ENCODE measurements at regions not wholly inside any gene's neighbourhood (a gene's known extent, or its start where the extent isn't known, plus 50 kb on each side); places are given as distances from the start of the nearest gene placed in this dataset.

DNA sequence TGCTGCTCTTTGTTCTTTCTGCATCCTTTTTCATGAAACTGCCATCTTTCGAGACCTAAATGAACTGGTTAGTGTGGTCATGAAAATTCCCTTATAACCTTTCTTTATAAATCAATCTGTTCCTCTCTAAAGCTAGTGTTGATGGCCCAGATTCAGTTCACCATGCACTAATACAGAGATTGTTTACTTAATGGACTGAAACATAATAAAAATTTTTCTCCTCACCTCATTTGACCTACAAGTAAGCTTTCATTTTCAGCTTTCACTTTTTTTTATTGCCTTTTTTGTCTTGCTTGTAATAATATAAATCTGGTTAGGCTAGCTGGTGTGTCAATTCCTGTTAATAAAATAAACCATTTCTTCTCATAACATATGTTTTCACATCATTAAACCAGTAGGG is 183.8 kb downstream of the CCDC59 start:
- DNase-seq (ENCODE audit: low read depth, low spot score), result no peak

DNA sequence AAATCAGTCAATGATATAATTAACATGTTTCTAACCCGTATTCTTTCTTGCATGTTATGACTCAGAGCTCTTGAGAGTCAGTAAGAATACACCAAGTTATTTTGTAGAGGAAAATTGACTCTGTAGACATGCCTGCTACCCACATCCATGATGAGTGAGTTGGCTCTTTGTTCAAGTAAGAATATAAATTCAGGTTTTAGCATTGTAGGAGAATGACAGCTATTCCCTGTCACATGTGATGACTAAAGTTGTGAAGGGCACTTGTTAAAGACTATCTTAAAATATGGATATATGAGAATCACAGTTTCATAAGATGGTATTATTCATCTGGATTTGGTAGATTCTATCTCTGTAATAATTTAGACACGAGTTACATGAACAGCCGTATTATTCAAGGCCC is 209.1 kb downstream of the CCDC59 start:
- DNase-seq (ENCODE audit: low read depth, low spot score), result no peak

DNA sequence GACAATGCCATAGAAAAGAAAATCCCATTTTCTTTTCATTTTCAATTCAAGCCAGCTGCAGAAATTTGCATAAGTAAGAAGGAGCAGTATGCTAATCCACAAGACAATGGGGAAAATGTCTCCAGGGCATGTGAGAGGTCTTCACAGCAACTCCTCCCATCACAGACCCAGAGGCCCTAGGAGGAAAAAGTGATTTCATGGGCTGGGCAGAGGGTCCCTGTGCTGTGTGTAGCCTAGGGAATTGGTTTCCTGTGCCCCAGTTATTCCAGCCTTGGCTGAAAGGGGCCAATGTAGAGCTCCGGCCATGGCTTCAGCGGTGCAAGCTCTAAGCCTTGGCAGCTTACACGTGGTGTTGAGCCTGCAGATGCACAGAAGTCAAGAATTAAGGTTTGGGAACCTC is 211.4 kb downstream of the CCDC59 start:
- no peak for DNase-seq (ENCODE audit: low read depth, low spot score)

DNA sequence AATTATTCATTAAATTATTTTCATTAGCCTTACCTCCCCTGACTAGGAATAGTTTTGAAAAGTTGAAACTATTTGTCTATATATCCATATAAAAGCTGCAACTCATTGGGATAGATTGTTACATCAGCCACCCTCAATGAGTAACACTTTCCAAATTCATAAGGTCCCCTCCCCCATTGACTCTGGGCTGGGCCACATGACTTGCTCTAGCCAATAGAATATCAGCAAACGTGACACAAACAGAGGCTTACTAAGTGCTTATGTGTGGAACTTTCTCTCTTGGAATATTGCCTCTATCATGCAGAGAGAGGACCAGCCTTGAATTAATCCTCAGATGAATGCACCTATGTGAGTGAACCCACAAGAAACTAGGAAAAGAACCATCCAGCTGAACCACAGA is 213.7 kb downstream of the CCDC59 start:
- DNase-seq (ENCODE audit: low read depth, low spot score), result no peak

DNA sequence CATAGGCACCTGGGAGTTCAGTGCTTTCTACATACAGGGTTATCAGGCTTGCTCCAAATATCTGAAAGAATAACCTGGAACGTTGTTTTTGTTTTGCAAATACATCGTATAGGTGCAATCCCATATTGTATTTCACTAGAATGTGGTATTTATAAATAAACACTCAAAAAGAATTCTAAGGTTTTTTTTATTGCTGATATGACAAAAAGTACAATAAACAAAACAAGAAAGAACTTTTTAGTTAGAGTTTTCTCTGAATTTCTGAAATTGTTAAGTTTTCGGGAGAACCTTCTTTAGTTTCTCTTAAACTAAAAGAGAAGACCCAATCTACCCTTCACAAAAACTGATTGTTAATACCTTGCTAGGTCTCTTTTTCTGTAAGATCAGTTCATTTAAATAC is 225.8 kb downstream of the CCDC59 start:
- DNase-seq (ENCODE audit: low read depth, low spot score), result no peak

DNA sequence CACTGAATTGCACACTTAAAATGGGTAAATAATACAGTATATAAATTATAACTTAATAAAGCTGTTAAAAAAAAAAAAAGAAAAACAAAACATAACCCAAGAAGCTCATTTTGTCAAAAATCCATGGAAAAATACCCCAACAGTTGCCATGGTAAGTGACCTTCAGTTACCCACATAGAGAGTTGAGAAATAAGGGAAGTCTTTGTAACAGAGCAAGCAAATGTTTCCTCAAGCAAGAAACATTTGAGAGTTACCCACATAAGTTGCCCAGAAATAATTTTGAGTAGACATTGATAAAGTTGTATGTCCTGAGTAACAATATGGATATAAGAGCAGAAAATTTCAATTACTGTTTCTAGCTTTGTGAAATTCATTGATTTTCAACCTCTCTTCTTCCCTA is 227.4 kb downstream of the CCDC59 start:
- DNase-seq (ENCODE audit: low read depth, low spot score), result no peak

DNA sequence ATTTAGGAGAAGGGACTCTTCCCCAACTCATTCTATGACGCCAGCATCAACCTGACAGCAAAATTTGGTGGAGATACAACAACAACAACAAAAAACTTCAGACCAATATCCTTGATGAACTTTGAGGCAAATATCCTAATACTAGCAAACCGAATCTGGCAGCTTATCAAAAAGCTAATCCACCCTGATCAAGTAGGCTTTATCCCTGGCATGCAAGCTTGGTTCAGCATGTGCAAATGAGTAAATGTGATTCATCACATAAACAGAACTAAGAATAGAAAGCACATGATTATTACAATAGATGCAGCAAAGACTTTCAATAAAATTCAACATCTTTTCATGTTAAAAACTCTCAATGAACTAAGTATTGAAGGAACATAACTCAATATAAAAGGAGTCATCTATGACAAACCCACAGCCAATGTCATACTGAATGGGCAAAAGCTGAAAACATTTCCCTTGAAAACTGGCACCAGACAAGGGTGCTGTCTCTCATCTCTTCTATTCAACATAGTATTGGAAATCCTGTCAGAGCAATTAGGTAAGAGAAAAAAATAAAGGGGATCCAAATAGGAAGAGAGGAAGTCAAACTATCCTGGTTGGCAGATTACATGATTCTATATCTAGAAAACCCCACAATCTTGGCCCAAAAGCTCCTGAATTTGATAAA is 233.3 kb downstream of the CCDC59 start:
- DNase-seq (ENCODE audit: low read depth, low spot score), result no peak

DNA sequence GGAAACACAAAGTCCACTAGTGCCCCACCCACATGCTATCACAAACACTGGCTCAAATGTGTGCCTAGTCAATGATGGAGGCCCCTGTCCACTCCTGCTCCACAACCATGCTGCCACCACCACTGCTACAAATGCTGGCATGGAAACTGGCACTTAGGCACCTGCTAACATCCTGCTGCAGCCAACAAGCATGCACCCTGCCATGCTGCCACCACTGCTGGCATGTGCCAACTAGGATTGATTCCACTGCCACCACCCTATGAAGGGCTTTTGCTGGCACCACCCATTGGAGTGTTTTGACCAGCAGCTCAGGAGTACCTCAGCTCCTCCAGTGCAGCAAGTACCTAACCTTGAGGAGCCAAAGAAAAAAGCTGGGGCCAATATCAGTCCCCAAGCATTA is 236.6 kb downstream of the CCDC59 start:
- DNase-seq (ENCODE audit: low read depth, low spot score), result no peak

DNA sequence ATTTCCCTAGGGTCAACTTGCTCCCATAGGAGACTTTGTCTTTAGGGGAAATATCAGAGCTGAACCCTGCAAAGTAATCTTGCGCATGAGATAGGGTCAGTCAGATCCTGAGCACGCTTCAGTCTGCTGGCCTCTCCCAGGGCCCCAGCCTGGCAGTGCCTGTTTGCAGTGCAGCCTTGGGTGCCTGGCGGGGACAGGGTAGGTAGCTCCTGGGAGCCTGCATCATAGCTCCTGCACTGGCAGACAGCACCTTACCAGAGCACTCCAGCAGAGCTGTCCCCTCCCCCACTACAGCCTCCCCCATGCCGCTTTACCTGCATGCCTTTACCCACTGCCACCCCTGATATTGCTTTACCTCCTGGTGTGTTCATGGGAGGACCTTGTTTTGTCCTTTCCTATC is 237.3 kb downstream of the CCDC59 start:
- DNase-seq (ENCODE audit: low read depth, low spot score), result no peak

DNA sequence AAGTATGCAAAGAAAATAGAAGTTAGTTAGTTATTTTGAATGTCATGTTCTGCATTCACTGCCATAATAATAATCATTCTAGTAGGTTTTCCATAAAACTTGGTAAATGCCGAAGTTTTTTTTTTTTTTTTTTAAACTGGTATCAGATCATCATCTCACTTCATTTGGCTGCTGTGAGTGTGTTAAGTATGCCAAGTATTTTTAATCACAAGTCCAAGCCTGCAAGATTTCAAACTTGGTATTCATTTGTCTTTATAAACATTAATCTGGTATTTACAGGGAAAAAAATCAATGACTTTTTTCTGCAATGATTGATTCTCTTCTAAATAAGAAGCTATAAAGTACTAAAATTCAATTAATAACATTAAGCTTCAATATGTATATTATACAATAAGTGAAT is 248.9 kb downstream of the CCDC59 start:
- DNase-seq (ENCODE audit: low read depth, low spot score), result no peak

DNA sequence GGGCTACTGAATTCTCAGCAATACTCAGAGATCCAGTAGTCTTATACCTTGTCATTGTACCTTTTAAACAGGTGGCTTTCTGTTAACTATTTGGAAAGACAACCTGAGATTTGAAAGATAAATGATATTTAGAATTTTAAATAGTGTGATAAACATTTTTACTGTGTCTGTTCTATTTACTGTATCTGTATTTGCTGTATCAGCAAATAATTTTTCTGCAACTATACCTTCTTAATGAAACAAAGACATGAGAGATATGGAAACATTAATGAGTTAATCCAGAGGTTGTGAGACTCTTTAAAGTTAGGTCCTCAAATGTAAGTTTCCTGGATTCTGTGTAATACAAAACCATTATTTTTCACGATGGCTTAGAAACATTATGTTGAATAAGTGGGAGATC is 249.6 kb downstream of the CCDC59 start:
- DNase-seq (ENCODE audit: low read depth, low spot score), result no peak

DNA sequence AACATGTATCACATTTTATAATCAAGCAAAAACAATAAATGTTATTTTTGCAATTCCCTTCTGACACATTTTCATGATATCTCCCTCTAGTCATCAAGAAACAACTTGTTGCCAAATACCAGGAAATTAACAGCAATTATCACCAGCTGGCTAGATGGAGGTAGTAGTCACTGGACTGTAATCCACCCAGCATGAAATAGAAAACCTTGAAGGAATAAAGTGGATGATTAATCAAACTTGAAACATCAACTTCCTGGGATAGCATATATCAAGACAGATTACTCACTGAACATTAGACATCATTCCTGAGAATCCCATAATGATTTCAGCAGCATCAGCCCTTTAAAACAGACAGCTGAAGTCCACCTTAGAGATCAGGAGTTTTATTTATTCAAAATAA is 259.0 kb downstream of the CCDC59 start:
- no peak for DNase-seq (ENCODE audit: low read depth, low spot score)

DNA sequence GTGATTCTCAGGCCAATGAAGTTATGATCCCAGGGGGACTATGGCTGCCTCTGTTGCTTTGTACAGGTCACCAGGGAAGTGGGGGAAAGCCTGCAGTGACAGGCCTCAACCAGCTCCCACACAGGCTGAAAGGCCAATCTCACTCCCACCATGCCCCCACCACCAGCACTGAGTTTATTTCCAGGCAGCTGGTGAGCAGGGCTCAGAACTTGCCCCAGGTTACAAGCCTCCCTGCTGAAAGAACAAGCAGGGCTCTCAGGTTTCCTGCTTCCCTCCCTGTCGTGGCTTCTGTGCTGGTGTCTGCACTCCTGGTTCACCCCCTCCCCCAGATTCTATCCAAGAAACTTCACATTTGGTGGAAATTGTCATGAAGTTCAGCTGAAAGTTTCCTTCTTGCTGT is 260.3 kb downstream of the CCDC59 start:
- DNase-seq (ENCODE audit: low read depth, low spot score), result no peak

DNA sequence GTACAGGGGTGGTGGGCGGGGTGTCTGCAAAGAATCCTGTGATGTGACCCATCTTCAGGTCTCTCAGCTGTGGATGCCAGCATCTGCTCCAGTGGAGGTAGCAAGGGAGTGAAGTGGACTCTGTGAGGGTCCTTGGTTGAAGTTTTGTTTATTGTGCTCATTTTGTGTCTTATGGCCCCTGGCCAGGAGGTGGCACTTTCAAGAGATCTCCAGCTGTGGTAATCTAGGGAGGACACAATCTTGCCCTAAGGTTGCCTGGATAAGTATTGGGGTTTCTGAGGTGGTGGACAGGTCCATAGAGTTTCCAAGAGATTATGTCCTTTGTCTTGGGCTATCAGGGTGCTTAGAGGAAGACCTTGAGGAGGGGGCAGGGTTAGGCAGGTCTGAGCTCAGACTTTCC is 260.7 kb downstream of the CCDC59 start:
- DNase-seq (ENCODE audit: low read depth, low spot score), result no peak

DNA sequence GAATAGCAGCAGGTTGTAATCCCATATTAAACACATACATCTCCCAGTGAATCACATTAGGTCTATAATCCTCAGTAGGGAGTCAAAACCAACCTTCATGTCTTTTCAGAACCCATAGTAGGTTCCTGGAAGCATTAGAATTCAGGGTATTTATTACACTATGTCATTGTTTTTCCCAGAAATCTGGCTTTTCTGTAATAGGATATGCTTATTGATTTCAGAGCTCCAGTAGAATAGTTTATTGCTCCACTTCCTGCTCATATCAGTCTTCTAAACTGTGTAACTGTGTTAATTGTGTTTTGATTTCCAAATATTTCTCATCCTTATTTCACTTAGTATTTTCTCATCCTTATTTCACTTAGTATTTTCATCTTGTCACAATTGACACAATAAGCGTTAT is 268.0 kb downstream of the CCDC59 start:
- DNase-seq (ENCODE audit: low read depth, low spot score), result no peak

DNA sequence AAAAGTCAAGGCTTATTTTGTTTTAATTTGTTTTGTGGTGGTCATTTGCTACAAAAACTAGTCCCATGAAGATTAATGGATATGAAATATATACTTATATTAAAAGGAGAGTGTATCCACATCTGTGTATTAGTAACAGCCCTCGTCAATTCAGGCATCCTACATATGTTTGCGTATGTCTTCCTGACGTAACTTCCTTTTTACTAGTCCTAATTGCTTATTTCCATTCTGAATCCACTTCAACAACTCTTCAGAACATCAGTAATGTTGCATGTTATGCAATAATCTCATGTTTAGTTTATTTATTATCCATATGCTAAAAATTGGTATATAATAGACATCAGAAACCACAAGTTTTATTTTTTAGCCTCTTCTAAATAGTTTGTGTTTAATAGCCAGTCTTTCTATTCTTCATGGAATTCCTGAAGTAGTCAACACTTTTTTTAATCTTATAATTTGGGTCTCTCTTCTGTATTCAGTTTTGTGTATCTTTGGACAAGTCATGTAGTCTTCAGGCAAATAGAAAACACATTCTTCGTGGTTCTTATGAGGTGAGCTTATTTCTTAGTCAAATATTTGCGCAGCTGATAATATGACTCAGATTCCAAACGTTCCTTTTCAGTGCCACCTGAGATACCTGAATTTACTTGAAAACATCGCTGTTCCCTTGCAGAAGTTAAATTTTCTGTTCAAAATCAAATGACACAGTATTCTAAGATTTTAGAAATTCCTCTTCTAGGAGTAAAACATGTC is 268.6 kb downstream of the CCDC59 start:
- DNase-seq (ENCODE audit: low read depth, low spot score), result no peak

DNA sequence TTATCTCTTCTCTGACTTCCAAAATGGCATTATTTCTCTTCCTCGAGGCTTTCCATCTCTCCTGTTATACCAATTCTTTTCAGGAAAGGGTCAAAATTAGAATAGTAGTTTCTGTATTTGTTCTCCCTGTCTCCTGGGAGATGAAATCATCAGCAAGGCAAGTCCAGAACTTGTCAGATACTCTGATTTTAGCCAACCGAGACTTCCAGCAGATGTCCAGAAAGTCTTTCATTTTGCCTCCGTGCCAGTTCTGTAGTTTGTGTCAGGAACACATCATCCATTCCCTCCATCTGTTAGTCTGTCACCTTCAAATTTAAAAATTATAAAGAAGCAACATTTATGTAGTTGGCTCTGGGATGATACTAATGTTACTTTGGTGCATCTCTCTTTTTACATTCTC is 275.7 kb downstream of the CCDC59 start:
- no peak for DNase-seq (ENCODE audit: low read depth, low spot score)

DNA sequence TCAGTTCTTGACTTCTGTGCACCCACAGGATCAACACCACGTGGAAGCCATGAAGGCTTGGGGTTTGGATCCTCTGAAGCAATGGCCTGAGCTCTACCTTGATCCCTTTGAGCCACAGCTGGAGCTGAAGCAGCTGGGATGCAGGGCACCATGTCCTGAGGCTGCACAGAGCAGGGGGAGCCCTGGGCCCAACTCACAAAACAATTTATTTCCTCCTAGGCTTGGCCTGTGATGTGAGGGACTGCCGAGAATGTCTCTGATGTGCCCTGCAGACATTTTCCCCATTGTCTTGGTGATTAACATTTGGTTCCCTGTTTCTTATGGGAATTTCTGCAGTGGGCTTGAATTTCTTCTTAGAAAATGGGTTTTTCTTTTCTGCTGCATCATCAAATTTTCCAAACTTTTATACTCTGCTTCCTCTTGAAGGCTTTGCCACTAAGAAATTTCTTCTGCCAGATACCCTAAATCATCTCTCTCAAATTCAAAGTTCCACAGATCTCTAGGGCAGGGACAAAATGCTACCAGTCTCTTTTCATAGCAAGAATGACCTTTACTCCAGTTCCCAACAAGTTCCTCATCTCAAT is 288.2 kb downstream of the CCDC59 start:
- peak; percentile 3 for DNase-seq (ENCODE audit: low read depth, low spot score)

DNA sequence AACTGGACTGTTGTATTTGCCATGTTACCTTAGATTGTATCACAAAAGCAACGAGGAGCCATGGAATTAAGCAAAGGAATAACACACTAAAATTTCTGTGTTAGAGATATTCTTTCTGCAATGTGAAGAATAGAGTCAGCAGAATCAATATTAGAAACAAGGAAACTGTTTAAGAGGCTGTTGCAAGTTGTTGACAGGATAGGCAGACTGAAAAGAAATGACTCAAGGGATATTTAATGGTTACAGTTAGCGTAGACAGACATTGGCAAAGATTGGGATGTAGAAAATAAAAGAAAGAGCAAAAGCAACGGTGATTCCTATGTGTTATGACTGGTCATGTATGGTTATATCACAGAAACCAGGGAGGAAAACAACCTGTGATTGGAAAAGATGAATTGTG is 299.0 kb upstream of the PPFIA2 start:
- DNase-seq (ENCODE audit: low read depth, low spot score), result no peak

DNA sequence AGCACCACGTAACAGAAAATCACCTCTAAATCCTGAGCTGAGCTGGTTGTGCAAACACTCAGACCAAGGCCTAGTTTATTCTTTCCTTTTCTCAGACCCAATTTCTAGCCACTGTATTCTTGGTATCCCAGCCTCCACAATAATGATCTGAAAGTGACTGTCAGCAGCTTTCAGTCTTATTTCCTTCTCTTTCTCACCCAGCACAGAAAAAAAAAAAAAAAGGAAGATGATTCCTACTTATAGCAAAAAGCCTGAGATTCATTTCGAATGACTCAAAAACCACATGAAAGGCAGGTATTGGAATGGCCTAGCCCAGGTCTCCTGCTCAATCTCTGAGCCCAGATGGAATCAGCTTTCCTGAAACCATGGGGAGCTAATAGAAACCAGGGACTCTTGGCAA is 298.6 kb upstream of the PPFIA2 start:
- no peak for DNase-seq (ENCODE audit: low read depth, low spot score)

DNA sequence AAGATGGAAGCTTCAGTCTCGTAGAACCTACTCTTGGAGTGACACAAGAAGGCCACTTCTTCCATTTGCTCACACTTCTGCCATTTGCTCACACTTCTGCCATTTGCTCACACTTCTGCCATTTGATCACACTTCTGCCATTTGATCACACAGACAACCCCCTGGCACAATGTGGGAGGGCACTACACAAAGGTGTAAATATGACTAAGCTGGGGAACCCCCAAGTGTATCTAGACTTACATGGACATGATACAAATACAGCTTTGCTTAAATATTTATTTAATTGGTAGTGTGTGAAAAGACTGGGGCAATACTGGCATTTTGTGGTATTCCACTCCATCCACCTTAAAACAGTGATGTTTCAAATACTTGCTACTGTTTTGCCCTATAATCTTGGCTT is 296.2 kb upstream of the PPFIA2 start:
- no peak for DNase-seq (ENCODE audit: low read depth, low spot score)

DNA sequence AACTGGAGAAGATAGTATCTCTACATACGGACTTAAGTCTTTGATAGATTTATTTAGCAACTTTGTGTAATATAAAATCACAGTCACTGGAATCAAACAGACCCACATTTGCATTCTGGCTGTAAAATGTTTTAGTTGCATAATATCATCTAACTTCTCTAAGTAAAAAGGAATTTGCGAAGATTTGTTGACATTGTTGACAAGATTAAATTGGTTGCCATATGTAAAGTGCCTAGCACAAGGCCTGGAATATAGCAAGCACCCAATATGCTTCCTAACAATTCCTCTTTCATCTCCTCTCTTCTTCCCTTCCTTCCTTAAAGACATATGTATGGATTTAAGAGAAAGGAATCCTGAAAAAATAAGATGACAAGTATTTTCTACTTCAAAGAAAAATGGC is 295.4 kb upstream of the PPFIA2 start:
- no peak for DNase-seq (ENCODE audit: low read depth, low spot score)

DNA sequence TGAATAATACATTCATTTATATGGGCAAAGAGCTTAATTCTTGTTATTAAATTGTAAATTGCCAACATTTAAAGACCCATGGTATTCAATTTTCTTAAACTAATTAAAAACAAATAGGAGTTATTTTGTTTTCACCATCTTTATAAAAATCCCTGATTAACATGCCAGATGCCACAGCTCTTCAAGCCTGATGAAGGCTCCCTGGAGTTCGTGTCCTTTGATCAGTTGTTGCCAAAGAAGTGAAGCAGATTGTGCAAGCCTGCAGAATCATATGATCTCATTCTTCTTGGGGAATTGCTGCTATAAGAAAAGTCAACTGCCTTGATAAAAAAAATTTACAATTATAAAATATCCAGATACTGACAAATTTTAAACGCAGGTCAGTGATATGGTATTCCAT is 288.3 kb upstream of the PPFIA2 start:
- DNase-seq (ENCODE audit: low read depth, low spot score), result no peak

All from iPS DF 19.7 (cell line).